ENCODE measurements at regions not wholly inside any gene's neighbourhood (a gene's known extent, or its start where the extent isn't known, plus 50 kb on each side); places are given as distances from the start of the nearest gene placed in this dataset.

DNA sequence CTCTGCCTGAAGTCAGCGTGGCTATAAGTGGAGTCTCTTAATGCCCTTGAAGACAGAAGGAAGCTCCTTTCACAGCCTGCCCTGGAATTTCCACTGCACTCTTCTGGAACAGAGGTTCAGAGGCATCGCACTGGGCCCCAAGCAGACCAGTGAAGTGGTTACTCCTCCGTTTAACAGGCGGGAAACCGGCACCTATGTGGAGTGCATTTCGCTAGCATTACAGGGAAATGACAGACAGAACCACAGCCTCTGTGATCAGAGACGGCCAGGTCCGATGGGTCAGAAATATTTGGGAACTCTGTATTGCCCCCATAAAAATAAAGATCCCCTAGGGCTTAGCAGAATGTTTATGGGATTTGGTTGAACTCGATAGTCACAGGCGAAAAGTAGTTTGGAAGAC is 406.9 kb upstream of the PRKCQ start:
- no peak overlapping the region for H3K27ac ChIP-seq (ENCODE audit: extremely low read length, insufficient read depth, low read length)
- 45% methylated on average over 8 of the region's 10 CpGs for WGBS (ENCODE audit: low lambda C conversion rate)
- in situ Hi-C loops (cut with HindIII; ENCODE audit: extremely low pct_ligation_motif_present, low pct_unique_long_range_greater_than_20kb) (no loop called here), intact Hi-C loops (cut with micrococcal nuclease; ENCODE audit: unreplicated experiment) (no loop called here)
- BruUV-seq (replicated peaks) = no TSS peak
- no peaks in the 10 kb centered on the region for H4K20me1 ChIP-seq (ENCODE audit: insufficient read depth, low read length)
- CTCF ChIA-PET (ENCODE audit: low intra/inter-chr PET ratio, low total read pairs) = no interaction called here
- no peaks in the 10 kb centered on the region for H3K79me2 ChIP-seq (ENCODE audit: insufficient read depth, low read length)
- FAIRE-seq = no peak
- DNase-seq (ENCODE audit: low spot score) = no peak
- no peak overlapping the region for H3K4me2 ChIP-seq (ENCODE audit: low read depth, low read length)
- no peak overlapping the region for H3K4me3 ChIP-seq (replicated peaks in 1 of 3; ENCODE audit: insufficient read depth in 1 of 3, low read depth in 2 of 3, low read length in 3 of 3)
- POLR2A ChIA-PET = no interaction called here
- no peak for ATAC-seq
- no peaks in the 10 kb centered on the region for H3K4me1 ChIP-seq (ENCODE audit: insufficient read depth, low read length)
- no peak overlapping the region for H3K9ac ChIP-seq (ENCODE audit: insufficient read depth, low read depth, low read length)
- H3K27me3 ChIP-seq (ENCODE audit: control insufficient read depth in 1 of 2, insufficient read depth in 2 of 2, low read length in 2 of 2) = peaks cover 0 to 3% of the 10 kb centered on the region in 2 experiments; a peak in 1 of 5 replicates
- H3K9me3 ChIP-seq (ENCODE audit: low read length) = no peaks in the 10 kb centered on the region
- no peak overlapping the region for H2AFZ ChIP-seq (ENCODE audit: low read length)
- no peaks in the 10 kb centered on the region for H3K36me3 ChIP-seq (replicated peaks in 1 of 2; ENCODE audit: control insufficient read depth in 1 of 2, insufficient read depth in 2 of 2, low read length in 2 of 2)
- TF ChIP-seq ZNF678 (CRISPR knock-in tag; IDR thresholded peaks at IDR 0.05) (no peak), THAP9 (CRISPR knock-in tag; IDR thresholded peaks at IDR 0.05; ENCODE audit: borderline replicate concordance) (no peak), XRCC5 (optimal IDR thresholded peaks at IDR 0.05; ENCODE audit: low read length) (no peak), ZSCAN22 (CRISPR knock-in tag; IDR thresholded peaks at IDR 0.05) (no peak), JUND (CRISPR knock-in tag; IDR thresholded peaks at IDR 0.05) (no peak), HDAC6 (IDR thresholded peaks at IDR 0.05; ENCODE audit: low read depth, low read length) (no peak), EP300 (IDR thresholded peaks at IDR 0.05; ENCODE audit: low read depth in 2 of 2, low read length in 2 of 2) (no peak), EP300 (CRISPR knock-in tag; IDR thresholded peaks at IDR 0.05; ENCODE audit: borderline replicate concordance) (no peak), CREB1 (IDR thresholded peaks at IDR 0.05) (no peak), CREB1 (CRISPR knock-in tag; IDR thresholded peaks at IDR 0.05) (no peak), EHMT2 (IDR thresholded peaks at IDR 0.05; ENCODE audit: borderline replicate concordance, low read depth, low read length) (no peak), SNAI1 (CRISPR knock-in tag; IDR thresholded peaks at IDR 0.05; ENCODE audit: borderline replicate concordance) (no peak), KDM5A (IDR thresholded peaks at IDR 0.05; ENCODE audit: borderline replicate concordance, low read length) (no peak), THAP11 (CRISPR knock-in tag; IDR thresholded peaks at IDR 0.05) (no peak), ZUFSP (CRISPR knock-in tag; IDR thresholded peaks at IDR 0.05; ENCODE audit: borderline replicate concordance) (no peak)
- TF ChIP-seq, protein P1, sequence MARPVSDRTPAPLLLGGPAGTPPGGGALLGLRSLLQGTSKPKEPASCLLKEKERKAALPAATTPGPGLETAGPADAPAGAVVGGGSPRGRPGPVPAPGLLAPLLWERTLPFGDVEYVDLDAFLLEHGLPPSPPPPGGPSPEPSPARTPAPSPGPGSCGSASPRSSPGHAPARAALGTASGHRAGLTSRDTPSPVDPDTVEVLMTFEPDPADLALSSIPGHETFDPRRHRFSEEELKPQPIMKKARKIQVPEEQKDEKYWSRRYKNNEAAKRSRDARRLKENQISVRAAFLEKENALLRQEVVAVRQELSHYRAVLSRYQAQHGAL (CRISPR knock-in tag; IDR thresholded peaks at IDR 0.05; ENCODE audit: not compliant biosample characterization) = no peak
- TF ChIP-seq, protein P2, sequence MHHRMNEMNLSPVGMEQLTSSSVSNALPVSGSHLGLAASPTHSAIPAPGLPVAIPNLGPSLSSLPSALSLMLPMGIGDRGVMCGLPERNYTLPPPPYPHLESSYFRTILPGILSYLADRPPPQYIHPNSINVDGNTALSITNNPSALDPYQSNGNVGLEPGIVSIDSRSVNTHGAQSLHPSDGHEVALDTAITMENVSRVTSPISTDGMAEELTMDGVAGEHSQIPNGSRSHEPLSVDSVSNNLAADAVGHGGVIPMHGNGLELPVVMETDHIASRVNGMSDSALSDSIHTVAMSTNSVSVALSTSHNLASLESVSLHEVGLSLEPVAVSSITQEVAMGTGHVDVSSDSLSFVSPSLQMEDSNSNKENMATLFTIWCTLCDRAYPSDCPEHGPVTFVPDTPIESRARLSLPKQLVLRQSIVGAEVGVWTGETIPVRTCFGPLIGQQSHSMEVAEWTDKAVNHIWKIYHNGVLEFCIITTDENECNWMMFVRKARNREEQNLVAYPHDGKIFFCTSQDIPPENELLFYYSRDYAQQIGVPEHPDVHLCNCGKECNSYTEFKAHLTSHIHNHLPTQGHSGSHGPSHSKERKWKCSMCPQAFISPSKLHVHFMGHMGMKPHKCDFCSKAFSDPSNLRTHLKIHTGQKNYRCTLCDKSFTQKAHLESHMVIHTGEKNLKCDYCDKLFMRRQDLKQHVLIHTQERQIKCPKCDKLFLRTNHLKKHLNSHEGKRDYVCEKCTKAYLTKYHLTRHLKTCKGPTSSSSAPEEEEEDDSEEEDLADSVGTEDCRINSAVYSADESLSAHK (CRISPR knock-in tag; IDR thresholded peaks at IDR 0.05; ENCODE audit: borderline replicate concordance) = no peak
